ENCODE measurements at regions not wholly inside any gene's neighbourhood (a gene's known extent, or its start where the extent isn't known, plus 50 kb on each side); places are given as distances from the start of the nearest gene placed in this dataset.
"Not testable (repeated sequence)": the region's sequence is repeated elsewhere in the genome, so short reads cannot be mapped to it uniquely, and the experiment has no call there.

DNA sequence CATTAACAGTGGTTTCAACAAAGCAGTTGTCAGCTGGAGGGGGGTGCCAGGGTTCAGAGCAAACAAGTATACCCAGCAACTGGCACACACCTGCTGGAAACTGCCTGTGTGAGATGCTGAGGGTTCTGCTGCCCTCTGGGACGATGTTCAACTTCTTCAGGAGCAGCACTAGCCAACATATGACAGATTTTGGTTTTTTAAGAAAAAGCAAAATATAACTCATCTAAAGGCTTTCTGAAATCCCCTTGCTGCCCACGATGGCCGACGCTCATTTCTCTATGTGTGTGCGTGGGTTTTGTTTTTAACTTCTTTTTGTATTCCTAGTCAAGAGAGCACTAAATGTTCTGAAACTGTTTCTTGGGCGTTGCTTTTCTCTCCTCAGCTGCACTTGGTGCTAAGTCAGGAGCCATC is 79.9 kb downstream of the MRPL57 start:
- Histone ChIP-seq H3K4me3 (ENCODE audit: low read depth in 1 of 3, low read length in 3 of 3) (no peak overlapping the region), H3K36me3 (ENCODE audit: control insufficient read depth in 3 of 3, insufficient read depth in 2 of 3, low read depth in 1 of 3, low read length in 3 of 3) (no peaks in the 10 kb centered on the region), H3K9me3 (ENCODE audit: control insufficient read depth in 2 of 2, insufficient read depth in 1 of 2, low read depth in 1 of 2, low read length in 1 of 2) (no peaks in the 10 kb centered on the region), H3K27ac (ENCODE audit: low read depth in 1 of 3, low read length in 2 of 3) (no peak overlapping the region), H3K4me1 (ENCODE audit: control insufficient read depth in 3 of 3, insufficient read depth in 2 of 3, low read depth in 1 of 3, low read length in 2 of 3) (no peaks in the 10 kb centered on the region), H3K27me3 (ENCODE audit: control insufficient read depth in 3 of 3, insufficient read depth in 3 of 3, low read length in 3 of 3) (no peaks in the 10 kb centered on the region)
- no peak for DNase-seq
- WGBS, 3 donors = 56 to 66% (median 61%) methylated on average over 6 of the region's 6 CpGs
- no peak for FAIRE-seq

DNA sequence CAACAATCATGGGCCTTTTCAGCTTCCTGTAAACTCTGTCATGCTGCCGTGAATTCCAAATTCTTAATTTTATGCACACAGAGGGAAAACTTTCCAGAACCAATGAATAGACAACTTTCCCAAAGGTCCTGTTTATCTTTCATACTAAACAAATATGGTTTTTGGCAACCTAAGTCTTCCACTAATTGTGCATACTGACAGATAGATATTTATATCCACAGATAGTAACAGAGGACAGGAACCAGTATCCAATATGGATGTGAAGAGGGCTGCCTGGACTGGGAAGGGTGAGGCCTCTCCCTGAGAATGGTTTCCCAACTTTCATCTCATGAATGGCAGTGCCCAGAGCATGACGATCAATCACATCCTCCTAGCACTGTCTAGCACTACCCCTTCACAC is 80.4 kb downstream of the MRPL57 start:
- FAIRE-seq = no peak
- no peak overlapping the region for H3K4me3 ChIP-seq (ENCODE audit: low read depth in 1 of 3, low read length in 3 of 3)
- no peak for DNase-seq
- no peaks in the 10 kb centered on the region for H3K27me3 ChIP-seq (ENCODE audit: control insufficient read depth in 3 of 3, insufficient read depth in 3 of 3, low read length in 3 of 3)
- H3K9me3 ChIP-seq (ENCODE audit: control insufficient read depth in 2 of 2, insufficient read depth in 1 of 2, low read depth in 1 of 2, low read length in 1 of 2) = no peaks in the 10 kb centered on the region
- H3K27ac ChIP-seq (ENCODE audit: low read depth in 1 of 3, low read length in 2 of 3) = no peak overlapping the region
- WGBS, 3 donors = 65 to 81% (median 73%) methylated on average over 2 of the region's 2 CpGs
- H3K36me3 ChIP-seq (ENCODE audit: control insufficient read depth in 3 of 3, insufficient read depth in 2 of 3, low read depth in 1 of 3, low read length in 3 of 3) = no peaks in the 10 kb centered on the region
- no peaks in the 10 kb centered on the region for H3K4me1 ChIP-seq (ENCODE audit: control insufficient read depth in 3 of 3, insufficient read depth in 2 of 3, low read depth in 1 of 3, low read length in 2 of 3)

DNA sequence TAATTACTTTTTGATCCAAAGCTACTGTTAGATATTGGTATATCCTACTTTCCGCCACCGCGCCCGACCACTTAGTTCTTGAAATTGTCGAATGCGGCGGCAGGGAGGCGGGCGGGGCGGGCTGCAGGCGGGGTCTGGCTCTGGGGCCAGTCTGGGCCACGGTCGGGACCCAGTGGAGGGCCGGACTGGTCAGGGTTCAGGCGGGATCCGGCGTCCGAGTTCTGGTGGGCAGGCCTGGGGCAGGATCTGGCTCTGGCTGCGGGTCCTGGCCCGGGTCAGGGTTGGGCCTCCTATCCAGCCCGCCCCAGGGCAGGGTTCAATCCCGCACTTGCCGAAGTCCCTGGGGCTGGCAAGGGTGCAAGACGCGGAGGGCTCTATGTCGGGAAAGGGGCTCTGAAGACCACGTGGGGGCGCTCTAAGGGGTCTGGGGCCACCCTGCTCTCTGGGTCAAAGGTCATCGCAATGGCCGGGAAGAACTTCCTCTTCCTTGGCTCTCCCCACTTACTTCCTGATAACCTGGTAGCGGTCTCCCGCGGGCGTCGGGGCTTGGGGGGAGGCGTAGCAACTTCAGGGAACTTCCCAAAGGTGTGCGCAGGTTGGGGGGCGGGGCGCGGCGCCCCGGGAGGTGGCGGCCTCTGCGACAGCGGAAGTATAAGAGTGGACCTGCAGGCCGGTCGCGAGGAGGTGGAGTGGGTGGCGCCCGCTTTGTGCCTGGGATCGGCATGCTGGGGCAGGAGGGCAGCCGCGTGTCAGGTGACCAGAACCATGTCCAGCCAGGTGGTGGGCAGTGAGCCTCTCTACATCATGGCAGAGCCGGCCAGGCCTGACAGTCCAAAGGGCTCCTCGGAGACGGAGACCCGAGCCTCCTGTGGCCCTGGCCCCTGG is 83.4 kb downstream of the MRPL57 start:
- no peak for FAIRE-seq
- 93 to 95% (median 94%) methylated on average over 53 to 57 of the region's 57 CpGs for WGBS, 3 donors
- H3K27me3 ChIP-seq (ENCODE audit: control insufficient read depth in 3 of 3, insufficient read depth in 3 of 3, low read length in 3 of 3) = no peaks in the 10 kb centered on the region
- H3K9me3 ChIP-seq (ENCODE audit: control insufficient read depth in 2 of 2, insufficient read depth in 1 of 2, low read depth in 1 of 2, low read length in 1 of 2) = no peaks in the 10 kb centered on the region
- H3K36me3 ChIP-seq (ENCODE audit: control insufficient read depth in 3 of 3, insufficient read depth in 2 of 3, low read depth in 1 of 3, low read length in 3 of 3) = no peaks in the 10 kb centered on the region
- no peak for DNase-seq
- no peak overlapping the region for H3K27ac ChIP-seq (ENCODE audit: low read depth in 1 of 3, low read length in 2 of 3)
- H3K4me1 ChIP-seq (ENCODE audit: control insufficient read depth in 3 of 3, insufficient read depth in 2 of 3, low read depth in 1 of 3, low read length in 2 of 3) = no peaks in the 10 kb centered on the region
- H3K4me3 ChIP-seq (ENCODE audit: low read depth in 1 of 3, low read length in 3 of 3) = no peak overlapping the region

- 94 to 96% (median 96%) methylated on average over 29 to 35 of the region's 35 CpGs for WGBS, 3 donors
- not testable (repeated sequence) for H3K27ac ChIP-seq (ENCODE audit: low read depth in 1 of 3, low read length in 2 of 3); H3K4me1 ChIP-seq (ENCODE audit: control insufficient read depth in 3 of 3, insufficient read depth in 2 of 3, low read depth in 1 of 3, low read length in 2 of 3); H3K9me3 ChIP-seq (ENCODE audit: control insufficient read depth in 2 of 2, insufficient read depth in 1 of 2, low read depth in 1 of 2, low read length in 1 of 2); FAIRE-seq; DNase-seq; H3K36me3 ChIP-seq (ENCODE audit: control insufficient read depth in 3 of 3, insufficient read depth in 2 of 3, low read depth in 1 of 3, low read length in 3 of 3); H3K27me3 ChIP-seq (ENCODE audit: control insufficient read depth in 3 of 3, insufficient read depth in 3 of 3, low read length in 3 of 3); H3K4me3 ChIP-seq (ENCODE audit: low read depth in 1 of 3, low read length in 3 of 3)
These were observed 84.3 kb downstream of the MRPL57 start for GRCh38 chr13:21260561-21261290.

- H3K4me1 ChIP-seq (ENCODE audit: control insufficient read depth in 3 of 3, insufficient read depth in 2 of 3, low read depth in 1 of 3, low read length in 2 of 3); H3K27ac ChIP-seq (ENCODE audit: low read depth in 1 of 3, low read length in 2 of 3); H3K4me3 ChIP-seq (ENCODE audit: low read depth in 1 of 3, low read length in 3 of 3); FAIRE-seq; H3K27me3 ChIP-seq (ENCODE audit: control insufficient read depth in 3 of 3, insufficient read depth in 3 of 3, low read length in 3 of 3); H3K9me3 ChIP-seq (ENCODE audit: control insufficient read depth in 2 of 2, insufficient read depth in 1 of 2, low read depth in 1 of 2, low read length in 1 of 2); DNase-seq; H3K36me3 ChIP-seq (ENCODE audit: control insufficient read depth in 3 of 3, insufficient read depth in 2 of 3, low read depth in 1 of 3, low read length in 3 of 3): not testable (repeated sequence)
- WGBS, 3 donors = 76 to 80% (median 78%) methylated on average over 2 to 3 of the region's 9 CpGs
These were observed 85.2 kb downstream of the MRPL57 start for GRCh38 chr13:21261487-21262216.

DNA sequence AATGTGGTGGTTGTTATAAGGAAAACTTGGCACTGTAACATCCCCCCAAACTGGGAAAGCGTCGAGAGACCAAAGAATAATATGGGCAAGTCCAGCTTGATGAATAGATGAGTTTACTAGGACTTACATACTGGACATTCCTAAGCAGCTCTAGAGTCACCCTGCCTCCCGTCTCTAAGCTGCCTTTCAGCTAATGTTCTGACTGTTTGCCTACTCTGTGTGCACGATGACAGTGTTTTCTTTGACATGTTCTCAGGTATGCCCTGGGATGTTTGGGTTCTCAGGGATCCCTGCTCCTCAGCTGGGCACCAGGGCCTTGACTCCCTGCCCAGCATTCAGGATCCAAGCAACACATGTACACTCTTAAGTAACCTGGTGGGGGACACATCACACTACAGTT is 87.5 kb downstream of the MRPL57 start:
- H3K36me3 ChIP-seq (ENCODE audit: control insufficient read depth in 3 of 3, insufficient read depth in 2 of 3, low read depth in 1 of 3, low read length in 3 of 3); H3K9me3 ChIP-seq (ENCODE audit: control insufficient read depth in 2 of 2, insufficient read depth in 1 of 2, low read depth in 1 of 2, low read length in 1 of 2); H3K4me3 ChIP-seq (ENCODE audit: low read depth in 1 of 3, low read length in 3 of 3); H3K27ac ChIP-seq (ENCODE audit: low read depth in 1 of 3, low read length in 2 of 3); H3K4me1 ChIP-seq (ENCODE audit: control insufficient read depth in 3 of 3, insufficient read depth in 2 of 3, low read depth in 1 of 3, low read length in 2 of 3); FAIRE-seq; H3K27me3 ChIP-seq (ENCODE audit: control insufficient read depth in 3 of 3, insufficient read depth in 3 of 3, low read length in 3 of 3); DNase-seq: not testable (repeated sequence)
- WGBS, 3 donors = 46 to 57% (median 50%) methylated on average over 2 to 3 of the region's 4 CpGs

DNA sequence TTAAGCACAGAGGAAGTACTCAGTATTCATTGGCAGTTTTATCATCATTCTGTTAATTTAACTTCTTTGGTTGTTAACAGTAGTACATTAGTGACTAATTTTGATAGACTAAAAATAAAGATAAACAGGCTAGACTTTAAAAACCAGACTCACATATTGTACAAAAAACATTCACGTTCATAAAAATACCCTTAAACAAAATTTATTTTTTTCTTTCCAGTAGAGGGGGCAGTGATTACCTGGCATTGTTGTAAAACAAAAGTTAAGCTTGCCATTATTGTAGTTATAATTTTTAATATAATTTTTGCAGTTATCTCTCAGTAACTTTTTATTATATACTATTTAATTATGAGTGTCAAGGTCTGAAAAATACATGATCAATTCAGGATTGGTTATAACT is 92.0 kb downstream of the MRPL57 start:
- H3K4me1 ChIP-seq (ENCODE audit: control insufficient read depth in 3 of 3, insufficient read depth in 2 of 3, low read depth in 1 of 3, low read length in 2 of 3); H3K4me3 ChIP-seq (ENCODE audit: low read depth in 1 of 3, low read length in 3 of 3); H3K27me3 ChIP-seq (ENCODE audit: control insufficient read depth in 3 of 3, insufficient read depth in 3 of 3, low read length in 3 of 3); H3K36me3 ChIP-seq (ENCODE audit: control insufficient read depth in 3 of 3, insufficient read depth in 2 of 3, low read depth in 1 of 3, low read length in 3 of 3); H3K27ac ChIP-seq (ENCODE audit: low read depth in 1 of 3, low read length in 2 of 3); DNase-seq; H3K9me3 ChIP-seq (ENCODE audit: control insufficient read depth in 2 of 2, insufficient read depth in 1 of 2, low read depth in 1 of 2, low read length in 1 of 2): not testable (repeated sequence)
- 15 to 29% (median 29%) methylated on average over 1 of the region's 1 CpG for WGBS, 3 donors
- FAIRE-seq = peak; percentile 98

GRCh38 chr13:21272439-21272838 is 96.0 kb downstream of the MRPL57 start:
- H3K4me3 ChIP-seq (ENCODE audit: low read depth in 1 of 3, low read length in 3 of 3); H3K36me3 ChIP-seq (ENCODE audit: control insufficient read depth in 3 of 3, insufficient read depth in 2 of 3, low read depth in 1 of 3, low read length in 3 of 3); H3K27ac ChIP-seq (ENCODE audit: low read depth in 1 of 3, low read length in 2 of 3); H3K27me3 ChIP-seq (ENCODE audit: control insufficient read depth in 3 of 3, insufficient read depth in 3 of 3, low read length in 3 of 3); FAIRE-seq; DNase-seq; H3K9me3 ChIP-seq (ENCODE audit: control insufficient read depth in 2 of 2, insufficient read depth in 1 of 2, low read depth in 1 of 2, low read length in 1 of 2); H3K4me1 ChIP-seq (ENCODE audit: control insufficient read depth in 3 of 3, insufficient read depth in 2 of 3, low read depth in 1 of 3, low read length in 2 of 3): not testable (repeated sequence)
- 90 to 96% (median 96%) methylated on average over 5 to 6 of the region's 6 CpGs for WGBS, 3 donors

Measured in small intestine (tissue), 7 donors.